GM19372 (cell line): ENCODE measurements at regions not wholly inside any gene's neighbourhood (a gene's known extent, or its start where the extent isn't known, plus 50 kb on each side); places are given as distances from the start of the nearest gene placed in this dataset.
"Not testable (repeated sequence)": the region's sequence is repeated elsewhere in the genome, so short reads cannot be mapped to it uniquely, and the experiment has no call there.

Source experiments
- ATAC-seq: cut with Tn5 transposase; IDR thresholded peaks from one replicate; pipeline ENCODE4 v1.9.1; 2021; ENCODE audit warnings: mild to moderate bottlenecking, low read depth, moderate library complexity; ENCODE audit not compliant: unreplicated experiment

- no peak for ATAC-seq
Observed at GRCh38 chr4:189202182-189202868, 738.3 kb upstream of the FRG1 start.

GRCh38 chr4:189202869-189203271 is 737.8 kb upstream of the FRG1 start:
- no peak for ATAC-seq

- ATAC-seq = no peak
Observed at GRCh38 chr4:189204616-189205015, 736.1 kb upstream of the FRG1 start.

GRCh38 chr4:189206953-189207352 is 733.7 kb upstream of the FRG1 start:
- ATAC-seq = no peak

- no peak for ATAC-seq
Observed at GRCh38 chr4:189207872-189208271, 732.8 kb upstream of the FRG1 start.

- ATAC-seq = no peak
Observed at GRCh38 chr4:189215574-189215973, 725.1 kb upstream of the FRG1 start.

GRCh38 chr4:189221691-189222090 is 719.0 kb upstream of the FRG1 start:
- no peak for ATAC-seq

- ATAC-seq = no peak
Observed at GRCh38 chr4:189228726-189229125, 711.9 kb upstream of the FRG1 start.

GRCh38 chr4:189232274-189232673 is 708.4 kb upstream of the FRG1 start:
- ATAC-seq = no peak

GRCh38 chr4:189233754-189234153 is 706.9 kb upstream of the FRG1 start:
- not testable (repeated sequence) for ATAC-seq

GRCh38 chr4:189234948-189235347 is 705.7 kb upstream of the FRG1 start:
- not testable (repeated sequence) for ATAC-seq

GRCh38 chr4:189235599-189235998 is 705.1 kb upstream of the FRG1 start:
- no peak for ATAC-seq

- ATAC-seq = not testable (repeated sequence)
Observed at GRCh38 chr4:189236321-189236720, 704.4 kb upstream of the FRG1 start.

- no peak for ATAC-seq
Observed at GRCh38 chr4:189237340-189237739, 703.3 kb upstream of the FRG1 start.

GRCh38 chr4:189255636-189256035 is 685.0 kb upstream of the FRG1 start:
- ATAC-seq = no peak

GRCh38 chr4:189261475-189261874 is 679.2 kb upstream of the FRG1 start:
- no peak for ATAC-seq

GRCh38 chr4:189265515-189265914 is 675.2 kb upstream of the FRG1 start:
- ATAC-seq = no peak

- ATAC-seq = no peak
Observed at GRCh38 chr4:189267312-189267965, 673.2 kb upstream of the FRG1 start.

GRCh38 chr4:189278597-189279165 is 662.0 kb upstream of the FRG1 start:
- no peak for ATAC-seq

- ATAC-seq = no peak
Observed at GRCh38 chr4:189279188-189279587, 661.5 kb upstream of the FRG1 start.

GRCh38 chr4:189285377-189285776 is 655.3 kb upstream of the FRG1 start:
- no peak for ATAC-seq

- ATAC-seq = no peak
Observed at GRCh38 chr4:189291939-189292338, 648.7 kb upstream of the FRG1 start.
